IMR-90 (cell line): ENCODE measurements at regions not wholly inside any gene's neighbourhood (a gene's known extent, or its start where the extent isn't known, plus 50 kb on each side); places are given as distances from the start of the nearest gene placed in this dataset.

Experiments
- ATAC-seq: fragments of 200-7000 bp; cut with Tn5 transposase; 2 replicates; pipeline ENCODE4 v1.9.1; 2020; ENCODE audit warnings: low read depth, mild to moderate bottlenecking, moderate library complexity
- BruUV-seq: library from RNA; stranded (reverse); fragments of 400-500 nt; replicated peaks from 2 replicates; lab custom pipeline; 2021; lab: Mats Ljungman, UMichigan
- CTCF ChIA-PET: fragments of 300-600 bp; formaldehyde crosslinking; extraction: SDS; loops from one replicate; lab custom pipeline; 2021; ENCODE audit warnings: antibody characterized with exemption; lab: Yijun Ruan, JAX
- POLR2A ChIA-PET: fragments of 300-600 bp; sonication (Branson Sonifier 250); formaldehyde crosslinking; loops from one replicate; lab custom pipeline; 2022; ENCODE audit warnings: antibody characterized with exemption; ENCODE audit not compliant: unreplicated experiment; lab: Charles Lee
- DNase-seq: peaks from one replicate; pipeline ENCODE4 v3.0.0; 2013
- H2AFZ ChIP-seq: replicated peaks from 2 replicates; pipeline ENCODE3; 2013; ENCODE audit warnings: low read length, mild to moderate bottlenecking; ENCODE audit not compliant: poor library complexity
- H2AK5ac ChIP-seq: 2 replicates; pipeline ENCODE4 v1.6.1; 2013; ENCODE audit warnings: low read depth, low read length, inconsistent platforms
- H2AK9ac ChIP-seq: replicated peaks from 2 replicates; pipeline ENCODE3; 2013; ENCODE audit warnings: mild to moderate bottlenecking, low read depth, low read length, moderate library complexity; ENCODE audit not compliant: poor library complexity
- H2BK120ac ChIP-seq: 2 replicates; pipeline ENCODE4 v1.6.1; 2013; ENCODE audit warnings: low read depth, low read length, inconsistent platforms
- H2BK15ac ChIP-seq: 3 replicates; pipeline ENCODE4 v1.6.1; 2013; ENCODE audit warnings: low read depth, low read length, inconsistent platforms
- H2BK20ac ChIP-seq: 2 replicates; pipeline ENCODE4 v1.6.1; 2013; ENCODE audit warnings: low read depth, mild to moderate bottlenecking, inconsistent platforms, low read length, moderate library complexity
- H2BK5ac ChIP-seq: 2 replicates; pipeline ENCODE4 v1.6.1; 2013; ENCODE audit warnings: mild to moderate bottlenecking, low read depth, low read length, inconsistent platforms; ENCODE audit not compliant: poor library complexity, severe bottlenecking
- H3K14ac ChIP-seq: replicated peaks from 2 replicates; pipeline ENCODE4 v1.6.1; 2013; ENCODE audit warnings: low read depth, low read length, inconsistent platforms
- H3K18ac ChIP-seq: 2 replicates; pipeline ENCODE4 v1.6.1; 2013; ENCODE audit warnings: low read depth, low read length, control low read depth
- H3K23ac ChIP-seq: 2 replicates; pipeline ENCODE4 v1.6.1; 2013; ENCODE audit warnings: low read depth, low read length, inconsistent platforms
- H3K27ac ChIP-seq: 2 replicates; pipeline ENCODE4 v1.5.1; 2013; ENCODE audit warnings: mild to moderate bottlenecking, control low read depth, low read length; ENCODE audit not compliant: insufficient read depth
- H3K27me3 ChIP-seq: 2 replicates; pipeline ENCODE4 v1.6.1; 2013; ENCODE audit warnings: low read length; ENCODE audit not compliant: control insufficient read depth, insufficient read depth
- H3K36me3 ChIP-seq: 2 replicates; pipeline ENCODE4 v1.6.1; 2013; ENCODE audit warnings: low read length, mixed read lengths; ENCODE audit not compliant: control insufficient read depth, insufficient read depth
- H3K4ac ChIP-seq: 2 replicates; pipeline ENCODE4 v1.6.1; 2013; ENCODE audit warnings: low read depth, low read length, inconsistent platforms
- H3K4me1 ChIP-seq: 2 replicates; pipeline ENCODE4 v1.6.1; 2013; ENCODE audit warnings: low read length, mixed read lengths; ENCODE audit not compliant: control insufficient read depth, insufficient read depth
- H3K4me2 ChIP-seq: 2 replicates; pipeline ENCODE4 v1.6.1; 2013; ENCODE audit warnings: low read depth, mild to moderate bottlenecking, control low read depth, low read length, moderate library complexity
- H3K4me3 ChIP-seq: 2 replicates; pipeline ENCODE4 v1.5.1; 2013; ENCODE audit warnings: low read depth, mild to moderate bottlenecking, control low read depth, low read length, moderate library complexity; ENCODE audit not compliant: insufficient read depth
- H3K56ac ChIP-seq: 2 replicates; pipeline ENCODE4 v1.6.1; 2013; ENCODE audit warnings: low read length, inconsistent platforms; ENCODE audit not compliant: insufficient read depth; ENCODE audit errors: extremely low read depth
- H3K79me1 ChIP-seq, 2 experiments: 2 replicates each; pipeline ENCODE4 v1.6.1; 2013; ENCODE audit warnings: low read length in 2 of 2, inconsistent platforms in 1 of 2, low read depth in 1 of 2
- H3K9ac ChIP-seq: 2 replicates; pipeline ENCODE4 v1.6.1; 2013; ENCODE audit warnings: low read depth, low read length, control low read depth
- H3K9me1 ChIP-seq: 2 replicates; pipeline ENCODE4 v1.6.1; 2013; ENCODE audit warnings: low read length, inconsistent platforms; ENCODE audit not compliant: insufficient read depth
- H3K9me3 ChIP-seq: 2 replicates; pipeline ENCODE4 v1.6.1; 2013; ENCODE audit warnings: low read length; ENCODE audit not compliant: control insufficient read depth, insufficient read depth
- H4K20me1 ChIP-seq: 2 replicates; pipeline ENCODE4 v1.6.1; 2013; ENCODE audit warnings: low read length, inconsistent platforms; ENCODE audit not compliant: insufficient read depth
- H4K5ac ChIP-seq: 2 replicates; pipeline ENCODE4 v1.6.1; 2013; ENCODE audit warnings: mild to moderate bottlenecking, low read depth, low read length, control low read depth
- H4K8ac ChIP-seq, 2 experiments: 2 replicates each; pipeline ENCODE4 v1.6.1; 2013; ENCODE audit warnings: low read depth in 2 of 2, low read length in 2 of 2, control low read depth in 1 of 2, inconsistent platforms in 1 of 2
- H4K91ac ChIP-seq: 2 replicates; pipeline ENCODE4 v1.6.1; 2013; ENCODE audit warnings: low read depth, low read length, inconsistent platforms; ENCODE audit not compliant: insufficient read depth
- BHLHE40 ChIP-seq: fragments of 150-350 bp; IDR thresholded peaks from 2 replicates; pipeline ENCODE4 v1.6.1; 2016; ENCODE audit warnings: mild to moderate bottlenecking, low read depth, low read length
- MAZ ChIP-seq: IDR thresholded peaks from 2 replicates; pipeline ENCODE4 v1.6.1; 2012; ENCODE audit warnings: low read depth, mild to moderate bottlenecking, low read length, improper control_type of control experiment, moderate library complexity, borderline replicate concordance
- RAD21 ChIP-seq: IDR thresholded peaks from 2 replicates; pipeline ENCODE4 v1.6.1; 2012; ENCODE audit warnings: low read length, improper control_type of control experiment
- WGBS, 2 experiments: methylation state at CpG; one replicate each; pipeline versions ENCODE4 v1.1.5 to v1.1.7; 2013; ENCODE audit warnings: missing lambda C conversion rate in 2 of 2; ENCODE audit not compliant: insufficient read length in 1 of 2; ENCODE audit errors: extremely low coverage in 2 of 2; 5-methylcytosine and 5-hydroxymethylcytosine counted together
- dilution Hi-C: fragments of 300-500 bp; cut with HindIII; formaldehyde crosslinking; loops from one replicate; pipeline ENCODE4 v1.14.3; 2018; ENCODE audit warnings: low sequenced_read_pairs; ENCODE audit not compliant: unreplicated experiment
- in situ Hi-C: fragments of 300-500 bp; cut with MboI; formaldehyde crosslinking; loops from 3 replicates; pipeline ENCODE4 v1.14.3; 2019; ENCODE audit warnings: low sequenced_read_pairs, inconsistent platforms, mixed read lengths
- intact Hi-C: fragments of 100-400 bp; cut with micrococcal nuclease; formaldehyde crosslinking; loops from 2 replicates; pipeline ENCODE4 v1.10.0; 2022
- TF ChIP-seq, protein P1 (sequence below): conservative IDR thresholded peaks from 2 replicates; pipeline ENCODE4 v1.5.1; 2012; ENCODE audit warnings: mild to moderate bottlenecking, low read depth, low read length, improper control_type of control experiment

- ChIA-PET POLR2A (no interaction called here), CTCF (no interaction called here)
- no peak overlapping the region for H2BK20ac ChIP-seq
- H3K4ac ChIP-seq: no peak overlapping the region
- H3K4me2 ChIP-seq: no peak overlapping the region
- ATAC-seq: no peak
- no peak overlapping the region for H3K18ac ChIP-seq
- H2BK5ac ChIP-seq: no peak overlapping the region
- no peaks in the 10 kb centered on the region for H3K9me1 ChIP-seq
- no peak overlapping the region for H3K23ac ChIP-seq
- H3K4me3 ChIP-seq: no peak overlapping the region
- no peak overlapping the region for H4K91ac ChIP-seq
- no peak for DNase-seq
- H3K27me3 ChIP-seq: no peaks in the 10 kb centered on the region
- no peak overlapping the region for H2AK9ac ChIP-seq
- in situ Hi-C loops (no loop called here), dilution Hi-C loops (no loop called here), intact Hi-C loops (no loop called here)
- no CpG with 5 or more reads among the region's 1 CpG for WGBS, 2 experiments
- H4K20me1 ChIP-seq: no peaks in the 10 kb centered on the region
- no TSS peak for BruUV-seq
- H2BK15ac ChIP-seq: no peak overlapping the region
- H4K5ac ChIP-seq: no peak overlapping the region
- no peak overlapping the region for H3K9ac ChIP-seq
- H4K8ac ChIP-seq: no peak overlapping the region
- H3K56ac ChIP-seq: no peak overlapping the region
- H3K79me1 ChIP-seq: no peaks in the 10 kb centered on the region
- H3K9me3 ChIP-seq: no peaks in the 10 kb centered on the region
- no peak overlapping the region for H2AFZ ChIP-seq
- no peak overlapping the region for H2AK5ac ChIP-seq
- H2BK120ac ChIP-seq: no peak overlapping the region
- no peaks in the 10 kb centered on the region for H3K36me3 ChIP-seq
- H3K14ac ChIP-seq: no peak overlapping the region
- H3K4me1 ChIP-seq: no peaks in the 10 kb centered on the region
- H3K27ac ChIP-seq: no peak overlapping the region
- TF ChIP-seq, protein P1, sequence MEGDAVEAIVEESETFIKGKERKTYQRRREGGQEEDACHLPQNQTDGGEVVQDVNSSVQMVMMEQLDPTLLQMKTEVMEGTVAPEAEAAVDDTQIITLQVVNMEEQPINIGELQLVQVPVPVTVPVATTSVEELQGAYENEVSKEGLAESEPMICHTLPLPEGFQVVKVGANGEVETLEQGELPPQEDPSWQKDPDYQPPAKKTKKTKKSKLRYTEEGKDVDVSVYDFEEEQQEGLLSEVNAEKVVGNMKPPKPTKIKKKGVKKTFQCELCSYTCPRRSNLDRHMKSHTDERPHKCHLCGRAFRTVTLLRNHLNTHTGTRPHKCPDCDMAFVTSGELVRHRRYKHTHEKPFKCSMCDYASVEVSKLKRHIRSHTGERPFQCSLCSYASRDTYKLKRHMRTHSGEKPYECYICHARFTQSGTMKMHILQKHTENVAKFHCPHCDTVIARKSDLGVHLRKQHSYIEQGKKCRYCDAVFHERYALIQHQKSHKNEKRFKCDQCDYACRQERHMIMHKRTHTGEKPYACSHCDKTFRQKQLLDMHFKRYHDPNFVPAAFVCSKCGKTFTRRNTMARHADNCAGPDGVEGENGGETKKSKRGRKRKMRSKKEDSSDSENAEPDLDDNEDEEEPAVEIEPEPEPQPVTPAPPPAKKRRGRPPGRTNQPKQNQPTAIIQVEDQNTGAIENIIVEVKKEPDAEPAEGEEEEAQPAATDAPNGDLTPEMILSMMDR: no peak
- TF ChIP-seq MAZ: no peak
- no peak for TF ChIP-seq RAD21
- no peak for TF ChIP-seq BHLHE40
Measured at GRCh38 chr12:89105243-89105642, 247.1 kb downstream of the DUSP6 start.
